Inflammatory macrophage treated with lipopolysaccharide for 4 hours (primary cell): ENCODE measurements at regions not wholly inside any gene's neighbourhood (a gene's known extent, or its start where the extent isn't known, plus 50 kb on each side); places are given as distances from the start of the nearest gene placed in this dataset.
"Not testable (repeated sequence)": the region's sequence is repeated elsewhere in the genome, so short reads cannot be mapped to it uniquely, and the experiment has no call there.

Source experiments
- DNase-seq: peaks from one replicate; pipeline ENCODE4 v3.0.0-alpha.2; 2020

DNA sequence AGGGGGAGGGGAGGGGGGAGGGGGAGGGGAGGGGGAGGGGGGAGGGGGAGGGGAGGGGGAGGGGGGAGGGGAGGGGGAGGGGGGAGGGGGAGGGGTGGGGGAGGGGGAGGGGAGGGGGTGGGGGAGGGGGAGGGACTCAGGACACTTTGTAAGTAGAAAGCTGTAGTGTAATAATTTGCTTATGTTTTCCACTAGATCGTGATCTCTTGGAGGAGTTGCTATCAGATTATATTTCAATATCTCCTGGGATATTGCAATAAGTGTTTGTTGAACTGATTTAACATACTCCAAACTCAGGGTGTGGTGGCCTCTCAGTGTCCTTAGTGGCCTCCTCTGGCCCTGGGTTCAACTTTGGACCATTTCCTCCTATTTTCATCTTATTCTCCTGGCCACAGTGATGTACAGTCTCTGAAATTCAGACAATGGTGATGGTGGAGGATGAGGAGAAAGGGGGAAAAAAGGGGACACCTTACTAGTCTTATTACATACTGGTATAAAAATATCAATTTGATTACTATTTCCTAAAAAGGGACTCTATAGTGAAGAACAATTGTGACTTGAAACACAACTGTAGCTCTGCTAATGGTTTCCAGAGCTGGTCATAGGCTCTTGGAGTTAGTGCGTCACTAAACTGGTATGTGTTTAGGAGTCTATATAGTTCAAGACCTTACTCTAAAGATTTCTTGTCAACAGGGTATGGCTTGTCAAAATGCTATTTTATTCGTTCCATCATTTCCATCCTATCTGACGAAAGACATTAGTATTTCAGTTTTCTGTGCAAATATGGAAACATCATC, 89.6 kb downstream of the DDX1 start:
- DNase-seq = no peak

DNA sequence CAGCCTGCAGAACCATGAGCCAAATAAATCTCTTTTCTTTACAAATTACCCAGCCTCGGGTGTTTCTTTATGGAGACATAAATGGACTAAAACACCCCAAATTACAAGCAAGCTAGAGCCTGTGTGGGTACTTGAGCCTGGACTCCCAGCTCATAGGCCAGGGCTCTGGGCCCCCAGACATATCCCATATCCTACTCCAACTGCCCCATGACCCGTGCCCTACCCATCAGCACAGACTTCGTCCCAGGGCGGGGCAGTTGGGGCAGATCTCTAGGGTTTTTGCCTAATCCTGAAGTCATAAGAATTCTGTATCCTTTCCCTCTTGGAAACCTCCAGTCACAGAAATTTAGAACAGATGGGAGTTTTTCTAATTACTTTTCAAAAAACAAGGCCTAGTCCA, 90.7 kb downstream of the DDX1 start:
- no peak for DNase-seq

DNA sequence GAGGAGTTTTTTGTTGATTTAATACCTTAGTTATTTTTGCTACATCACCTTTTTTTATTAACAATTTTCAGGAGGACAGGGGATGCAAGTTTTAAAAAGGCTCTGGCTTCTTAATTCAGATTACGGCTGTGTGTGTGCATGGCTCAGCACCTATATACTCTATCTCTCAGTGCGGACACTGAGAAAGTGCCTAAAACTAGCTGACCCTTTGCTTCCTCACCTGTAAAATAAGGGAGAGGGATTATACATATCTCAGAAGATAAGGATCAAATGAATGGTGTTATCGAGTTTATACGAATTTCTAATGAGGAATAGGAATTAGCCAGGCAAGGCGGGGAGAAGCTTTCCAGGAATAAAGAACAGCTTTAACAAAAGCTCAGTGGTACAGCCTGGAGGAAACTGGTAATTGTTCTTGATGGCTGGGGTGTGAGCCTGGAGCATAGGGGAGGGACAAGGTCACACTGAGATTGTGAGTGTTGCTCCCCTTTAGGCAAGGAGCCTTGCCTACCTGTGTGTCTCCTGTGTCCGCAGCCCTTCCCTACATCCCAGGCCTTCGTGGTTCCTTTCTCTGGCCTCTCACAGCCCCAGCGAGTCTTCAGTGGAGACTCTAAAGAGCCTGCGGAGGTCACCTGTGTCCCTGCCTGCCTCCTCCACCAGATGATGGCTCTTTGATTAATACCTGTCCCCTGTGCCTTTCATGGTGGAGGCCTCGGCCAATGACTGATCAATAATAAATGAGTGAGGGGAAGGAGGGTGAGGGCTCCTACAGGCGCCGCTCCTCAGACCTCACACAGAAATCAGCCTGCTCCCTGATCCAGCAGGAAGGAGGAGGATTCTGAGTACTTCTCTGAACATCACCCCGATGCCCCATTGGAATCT, 92.7 kb downstream of the DDX1 start:
- no peak for DNase-seq

DNA sequence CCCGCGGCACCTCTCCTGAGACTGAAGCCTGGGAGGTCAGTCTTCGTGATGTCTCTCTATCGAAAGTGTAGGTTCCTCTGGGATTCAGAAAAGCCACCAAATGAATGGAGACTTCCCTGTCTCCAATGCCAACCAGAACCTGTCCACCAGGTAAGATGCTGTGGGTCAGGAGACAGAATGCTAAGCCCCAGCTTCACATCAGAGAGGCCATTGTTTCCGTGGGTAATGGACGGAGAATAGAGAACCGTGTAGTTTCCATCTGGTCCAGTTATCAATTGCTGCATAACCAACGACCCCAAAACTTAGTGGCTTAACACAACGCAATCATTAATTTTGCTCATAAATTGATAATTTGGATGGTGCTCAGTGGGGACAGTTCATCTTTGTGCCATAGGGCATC, 93.5 kb downstream of the DDX1 start:
- DNase-seq = no peak

DNA sequence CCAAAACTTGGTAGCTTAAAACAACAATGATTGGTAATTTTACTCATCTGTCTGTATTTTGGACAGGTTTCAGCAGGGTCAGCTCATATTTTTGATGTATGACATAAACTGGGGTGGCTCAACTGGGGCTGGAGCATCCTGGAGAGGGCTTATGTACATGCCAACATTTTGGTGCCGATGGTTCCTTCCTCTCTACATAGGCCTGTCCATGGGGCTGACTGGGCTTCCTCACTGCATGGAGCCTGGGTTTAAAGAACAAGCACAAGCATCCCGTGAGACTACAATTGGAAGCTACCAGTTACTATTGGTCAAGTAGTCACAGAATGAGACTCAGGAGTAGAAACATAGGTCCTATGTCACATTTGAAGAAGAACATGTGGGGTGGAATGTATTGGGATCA, 95.0 kb downstream of the DDX1 start:
- DNase-seq = no peak

DNA sequence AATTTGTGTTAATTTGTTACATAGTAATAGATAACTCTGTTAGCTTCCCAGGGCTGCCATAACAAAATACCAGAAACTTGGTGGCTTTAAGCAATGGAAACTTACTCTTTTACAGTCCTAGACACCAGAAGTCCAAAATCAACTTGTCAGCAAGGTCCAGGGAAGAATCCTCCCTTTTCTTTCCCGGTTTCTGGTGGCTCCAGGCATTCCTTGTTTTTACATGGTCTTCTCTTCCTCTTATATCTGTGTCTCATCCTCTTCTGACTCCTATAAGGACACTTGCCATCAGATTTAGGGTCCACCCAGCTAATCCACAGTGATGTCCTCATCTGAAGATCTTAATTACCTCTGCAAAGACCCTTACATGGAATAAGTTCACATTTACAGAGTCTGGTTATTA, 95.6 kb downstream of the DDX1 start:
- DNase-seq = no peak

DNA sequence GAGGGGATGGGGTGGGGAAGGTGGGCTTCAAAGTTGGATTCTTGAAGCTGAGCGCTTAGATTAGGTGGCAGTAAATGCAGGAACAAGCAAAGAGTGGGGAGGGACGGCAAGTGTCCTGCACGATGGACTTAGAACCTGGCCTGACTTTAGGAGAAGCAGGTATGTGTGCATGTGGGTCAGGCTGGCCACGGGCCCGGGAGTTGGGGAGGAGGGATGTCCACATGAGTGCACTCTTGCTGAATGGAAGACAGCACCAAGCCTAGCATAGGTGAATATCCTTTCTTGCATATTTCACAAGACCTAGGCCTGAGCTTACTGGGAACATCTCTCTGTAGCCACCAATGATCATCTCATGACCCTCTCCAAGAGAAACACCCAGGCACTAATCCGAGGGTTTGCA, 96.1 kb downstream of the DDX1 start:
- DNase-seq = no peak

DNA sequence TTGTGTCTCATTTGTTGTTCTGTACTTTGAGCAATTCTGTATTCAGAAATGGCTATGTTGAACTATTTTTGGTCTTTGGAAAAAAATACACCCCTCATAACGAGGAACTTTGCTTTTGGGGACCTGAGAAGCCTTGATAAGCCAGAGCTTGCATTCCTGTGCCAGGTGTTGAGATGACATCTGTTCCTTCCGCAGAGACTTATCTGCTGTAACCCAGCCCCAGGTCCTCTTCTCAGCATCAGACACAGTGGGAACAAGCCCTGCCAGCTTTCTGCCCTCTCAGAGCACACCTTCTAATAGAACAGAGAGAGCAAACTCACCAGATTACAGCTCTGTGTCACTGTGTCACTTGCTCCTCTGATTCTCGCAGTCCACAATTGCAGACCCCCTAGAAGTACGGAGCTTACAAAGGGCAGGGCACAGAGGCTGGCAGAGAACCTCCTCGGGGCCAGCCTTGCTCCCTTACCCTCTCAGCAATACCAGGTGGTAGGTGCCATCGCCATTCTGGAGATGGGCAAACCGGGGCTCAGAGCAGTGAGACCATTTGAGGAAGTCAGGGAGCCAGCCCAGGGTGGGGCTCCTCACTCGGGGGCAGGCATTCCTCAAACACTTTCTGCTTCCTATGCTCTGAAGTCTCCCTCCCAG, 97.4 kb downstream of the DDX1 start:
- no peak for DNase-seq

DNA sequence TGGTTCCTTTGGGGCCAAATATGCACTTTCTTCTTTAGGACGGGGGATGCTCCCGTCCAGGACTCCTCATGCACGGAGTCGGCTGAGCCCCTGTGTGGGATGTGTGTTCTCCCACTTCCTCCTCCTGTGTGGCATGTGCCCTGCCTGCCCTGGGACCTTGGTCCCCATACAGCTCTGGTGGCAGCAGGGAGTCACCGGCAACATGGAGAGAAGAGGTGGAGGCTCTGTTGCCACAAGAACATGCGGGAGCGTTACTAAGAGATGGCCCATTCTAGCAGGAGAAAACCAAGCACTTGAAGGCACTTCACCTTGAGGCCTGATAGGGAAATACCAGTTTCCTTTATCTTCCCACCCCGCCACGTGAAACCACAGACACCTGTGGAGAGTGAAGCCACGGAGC, 98.0 kb downstream of the DDX1 start:
- DNase-seq = no peak

DNA sequence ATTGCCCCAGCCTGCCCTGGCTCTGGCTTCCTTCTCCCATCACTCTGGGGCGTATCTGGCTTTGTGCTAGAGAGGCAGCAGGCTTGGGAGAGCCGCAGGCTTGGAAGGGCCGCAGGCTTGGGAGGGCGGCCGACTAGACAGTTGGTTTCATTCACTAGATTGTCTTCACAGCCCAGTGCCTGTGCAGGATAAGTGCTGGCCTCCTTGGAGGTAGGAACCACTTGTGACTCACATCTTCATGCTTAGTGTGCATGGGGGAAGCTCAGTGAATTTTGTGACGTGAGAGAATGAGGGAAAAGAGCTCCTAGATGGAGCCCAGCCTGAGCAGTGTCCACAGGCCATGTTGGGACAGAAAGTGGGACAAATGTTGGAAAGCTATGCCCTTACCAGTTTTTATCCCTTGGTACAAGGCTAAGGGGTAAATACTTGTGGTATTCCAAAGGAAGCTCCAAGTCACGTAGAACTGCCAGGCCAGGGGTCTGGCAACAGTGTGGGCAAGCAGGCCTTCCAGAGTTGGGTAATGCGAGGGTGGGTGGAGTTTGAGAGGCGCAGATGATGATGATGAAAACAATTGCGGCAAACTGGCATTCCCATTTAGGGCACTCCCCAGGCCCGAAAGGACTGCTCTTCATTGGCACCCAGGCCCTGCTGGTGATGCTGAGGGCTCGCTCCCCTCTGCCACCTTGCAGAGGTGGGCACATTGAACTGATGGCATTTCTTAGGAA, 100.1 kb downstream of the DDX1 start:
- no peak for DNase-seq

DNA sequence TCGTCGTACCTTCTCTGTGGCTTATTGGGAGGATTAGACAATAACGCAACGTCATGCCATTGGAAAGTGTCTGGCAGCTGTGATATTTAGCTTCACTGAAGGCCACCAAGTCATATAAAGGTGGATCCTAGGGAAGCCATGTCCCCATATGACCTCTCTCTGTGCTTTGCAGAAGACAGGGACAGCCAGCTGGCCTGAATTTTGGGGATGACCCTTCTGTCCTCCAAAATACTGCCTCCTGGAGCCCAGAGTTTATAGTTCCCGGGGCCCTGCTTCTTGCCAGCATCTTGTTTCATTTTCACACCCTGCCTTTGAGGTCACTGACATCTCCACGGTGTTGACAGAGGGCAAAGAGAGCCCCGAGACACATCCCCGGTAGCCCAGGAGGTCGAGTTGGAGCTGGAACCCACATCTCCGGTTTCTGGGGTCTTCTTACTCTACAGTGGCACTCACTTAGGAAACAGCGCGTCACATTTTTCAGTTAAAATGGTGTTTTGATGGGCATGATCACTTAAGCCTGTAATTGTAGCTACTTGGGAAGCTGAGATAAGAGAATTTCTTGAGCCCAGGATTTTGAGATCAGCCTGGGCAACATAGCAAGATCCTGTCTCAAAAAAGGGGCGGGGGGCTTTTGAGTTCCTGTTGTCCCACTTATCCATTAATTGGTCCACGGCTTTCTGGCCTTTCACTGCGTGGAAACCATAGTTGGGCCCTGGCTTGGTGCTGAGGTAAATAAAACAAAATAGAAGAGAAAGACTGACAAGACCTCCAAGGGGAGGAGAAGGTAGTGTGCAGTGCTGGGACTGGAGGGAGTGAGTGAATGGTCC, 101.1 kb downstream of the DDX1 start:
- DNase-seq = no peak

DNA sequence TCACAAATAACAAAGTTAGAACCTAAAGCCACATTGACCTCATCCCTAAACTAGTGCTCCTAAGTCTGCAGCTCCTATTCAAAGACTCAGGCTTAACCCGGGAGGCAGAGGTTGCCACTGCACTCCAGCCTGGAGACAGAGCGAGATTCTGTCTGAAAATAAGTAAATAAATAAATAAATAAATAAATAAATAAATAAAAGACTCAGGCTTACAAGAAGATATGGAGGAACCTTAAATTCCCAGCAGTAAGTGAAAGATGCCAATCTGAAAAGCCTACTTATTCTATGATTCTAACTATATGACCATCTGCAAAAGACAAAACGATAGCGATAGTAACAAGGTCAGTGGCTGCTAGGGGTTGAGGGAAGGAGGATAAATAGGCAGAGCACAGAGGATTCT, 101.7 kb downstream of the DDX1 start:
- DNase-seq = no peak

DNA sequence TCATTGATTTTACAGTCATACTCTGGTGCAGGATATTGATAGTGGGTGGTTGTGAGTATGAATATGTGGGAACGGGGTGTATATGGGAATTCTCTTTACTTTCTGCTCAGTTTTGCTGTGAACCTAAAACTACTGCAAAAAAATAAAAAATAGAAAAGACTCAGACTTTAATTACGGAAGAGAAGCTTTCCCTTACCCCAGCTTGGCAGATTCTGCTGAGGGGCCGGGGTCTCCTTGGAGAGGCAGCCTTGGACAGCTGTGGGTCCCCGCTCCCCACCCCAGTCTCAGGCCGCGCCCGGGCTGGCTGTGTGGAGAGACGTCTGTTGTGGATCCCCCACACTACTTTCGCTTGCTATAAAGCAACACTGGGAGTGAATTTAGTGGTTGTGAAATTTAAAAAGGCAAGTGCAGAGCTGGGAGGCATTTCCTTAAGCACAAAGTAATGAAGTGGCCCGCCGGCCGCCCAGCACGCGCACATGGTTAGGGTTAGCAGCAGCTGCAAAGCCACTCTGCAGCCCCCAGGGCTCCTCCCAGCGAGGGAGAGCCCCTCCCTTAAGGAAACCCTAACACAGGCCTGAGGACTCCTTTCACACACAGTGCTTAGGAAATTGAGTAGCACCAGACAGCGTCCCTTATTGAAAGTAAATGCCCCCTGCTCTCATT, 102.4 kb downstream of the DDX1 start:
- DNase-seq = no peak

DNA sequence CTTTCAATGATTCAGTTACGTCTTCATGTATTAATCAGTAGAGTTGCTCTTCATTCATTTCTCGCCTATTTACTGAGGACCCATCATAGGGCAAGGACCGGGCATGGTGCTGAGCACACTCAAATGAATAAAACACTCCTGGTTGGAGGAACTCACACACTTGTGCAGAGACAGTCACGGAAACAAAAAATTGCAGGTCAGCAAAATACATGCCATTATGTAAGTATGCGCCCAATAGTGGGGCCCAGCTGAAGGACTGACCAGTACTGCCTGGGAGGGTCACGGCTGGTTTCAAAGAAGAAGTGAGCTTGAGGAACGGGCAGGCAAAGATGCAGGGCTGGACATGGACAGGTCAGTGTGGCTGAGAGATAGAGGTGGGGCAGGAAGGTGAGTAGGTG, 102.9 kb downstream of the DDX1 start:
- DNase-seq = no peak

DNA sequence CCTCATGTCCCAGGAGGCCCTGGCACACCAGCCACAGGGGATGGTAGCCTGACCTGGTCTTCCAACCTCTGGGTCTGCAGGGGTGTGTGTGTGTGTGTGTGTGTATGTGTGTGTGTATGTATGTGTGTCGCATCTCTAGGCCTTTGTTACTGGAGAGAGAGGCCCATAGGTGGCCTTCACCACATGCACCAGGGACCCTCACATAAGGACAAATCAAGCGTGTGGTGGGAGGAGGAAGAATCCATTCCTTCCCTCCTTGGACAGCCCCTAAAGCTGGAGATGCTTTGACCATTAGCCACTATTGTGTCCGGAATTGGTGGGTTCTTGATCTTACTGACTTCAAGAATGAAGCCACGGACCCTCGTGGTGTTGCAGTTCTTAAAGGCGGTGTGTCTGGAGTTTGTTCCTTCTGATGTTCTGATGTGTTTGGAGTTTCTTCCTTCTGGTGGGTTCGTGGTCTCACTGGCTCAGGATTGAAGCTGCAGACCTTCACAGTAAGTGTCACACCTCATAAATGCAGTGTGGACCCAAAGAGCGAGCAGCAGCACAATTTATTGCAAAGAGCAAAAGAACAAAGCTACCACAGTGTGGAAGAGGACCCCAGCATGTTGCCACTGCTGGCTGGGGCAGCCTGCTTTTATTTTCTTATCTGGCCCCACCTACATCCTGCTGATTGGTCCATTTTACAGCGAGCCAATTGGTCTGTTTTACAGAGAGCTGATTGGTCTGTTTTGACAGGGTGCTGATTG, 104.1 kb downstream of the DDX1 start:
- no peak for DNase-seq

DNA sequence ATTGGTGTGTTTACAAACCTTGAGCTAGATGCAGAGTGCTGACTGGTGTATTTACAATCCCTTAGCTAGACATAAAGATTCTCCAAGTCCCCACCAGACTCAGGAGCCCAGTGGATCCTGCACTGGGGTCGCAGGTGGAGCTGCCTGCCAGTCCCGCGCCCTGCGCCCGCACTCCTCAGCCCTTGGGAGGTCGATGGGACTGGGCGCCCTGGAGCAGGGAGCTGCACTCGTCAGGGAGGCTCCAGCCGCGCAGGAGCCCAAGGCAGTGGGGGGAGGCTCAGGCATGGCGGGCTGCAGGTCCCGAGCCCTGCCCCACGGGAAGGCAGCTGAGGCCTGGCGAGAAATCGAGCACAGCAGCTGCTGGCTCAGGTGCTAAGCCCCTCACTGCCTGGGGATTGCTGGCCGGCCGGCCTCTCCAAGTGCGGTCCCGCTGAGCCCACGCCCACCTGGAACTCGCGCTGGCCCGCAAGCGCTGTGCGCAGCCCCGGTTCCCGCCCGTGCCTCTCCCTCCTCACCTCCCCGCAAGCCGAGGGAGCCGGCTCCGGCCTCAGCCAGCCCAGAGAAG, 105.0 kb downstream of the DDX1 start:
- not testable (repeated sequence) for DNase-seq

DNA sequence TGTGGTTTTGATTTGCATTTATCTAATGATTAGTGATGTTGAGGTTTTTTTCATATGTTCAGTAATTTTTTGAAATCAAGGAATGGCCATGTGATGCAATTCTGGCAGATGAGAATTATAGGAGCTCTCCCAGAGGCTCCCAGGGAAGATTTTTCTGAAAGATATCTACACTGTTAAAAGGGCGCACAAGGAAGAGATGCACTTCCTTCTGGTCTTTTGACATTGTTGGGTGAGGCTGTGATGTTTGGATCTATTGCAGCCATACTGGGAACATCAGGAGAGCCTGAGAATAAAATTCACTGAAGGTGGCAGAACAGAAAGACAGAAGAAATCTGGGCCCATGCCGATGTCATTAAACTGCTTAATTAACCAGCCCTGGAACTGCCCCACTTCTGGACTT, 108.5 kb downstream of the DDX1 start:
- no peak for DNase-seq

DNA sequence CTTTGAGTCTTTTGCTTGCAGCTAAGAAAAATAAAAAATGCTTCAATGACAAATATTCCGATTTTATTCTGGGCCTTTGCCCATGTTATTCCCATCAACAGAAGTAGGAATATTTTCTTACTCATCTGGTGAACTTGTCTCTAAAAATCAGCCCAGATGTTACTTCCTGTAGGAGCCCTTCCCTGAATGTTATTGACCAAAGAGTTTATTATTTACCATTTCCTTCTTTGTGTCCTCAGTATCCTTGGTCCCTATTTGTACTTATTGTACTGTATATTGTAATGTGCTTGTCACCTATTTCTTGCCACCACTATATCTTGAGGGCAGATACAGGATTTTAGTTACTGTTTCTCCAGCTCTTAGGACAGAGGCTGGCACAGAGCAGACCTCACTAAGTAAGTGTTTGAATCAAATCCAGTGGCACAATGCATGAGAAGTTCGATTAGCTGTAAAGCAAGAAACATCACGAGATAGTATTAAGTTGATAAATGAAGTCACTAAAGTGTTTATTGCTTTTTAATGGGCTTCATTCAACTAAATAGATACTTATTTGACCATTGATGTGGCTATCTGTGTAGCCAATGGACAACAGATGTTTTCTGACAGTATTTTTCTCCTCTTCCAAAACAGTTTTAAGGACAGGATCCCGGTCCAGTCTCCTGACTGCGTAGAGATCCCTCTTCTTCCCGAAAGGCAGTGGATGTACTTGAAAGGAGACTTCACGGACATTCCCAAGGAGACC, 109.1 kb downstream of the DDX1 start:
- DNase-seq = no peak

DNA sequence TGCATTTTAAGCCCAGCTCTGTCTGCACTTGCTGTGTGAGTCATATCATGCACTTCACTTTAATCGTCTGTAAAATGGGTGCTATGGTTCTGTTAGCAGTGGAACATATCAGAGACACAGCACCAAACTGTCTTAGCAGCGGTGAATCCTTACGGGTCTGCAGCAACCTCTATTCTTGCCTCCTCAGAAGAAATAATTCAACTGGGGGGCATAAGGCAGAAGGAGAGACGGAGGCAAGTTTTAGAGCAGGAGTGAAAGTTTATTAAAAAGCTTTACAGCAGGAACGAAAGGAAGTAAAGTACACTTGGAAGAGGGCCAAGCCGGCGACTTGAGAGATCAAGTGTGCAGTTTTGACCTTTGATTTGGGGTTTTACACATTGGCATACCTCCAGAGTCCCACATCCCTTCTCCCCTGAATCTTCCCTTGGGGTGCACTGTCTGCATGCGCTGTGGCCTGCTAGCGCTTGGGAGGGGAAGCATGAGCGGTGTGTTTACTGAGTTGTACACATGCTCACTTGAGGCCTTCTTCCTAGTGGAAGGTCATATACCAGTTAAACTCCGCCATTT, 109.8 kb downstream of the DDX1 start:
- DNase-seq = no peak
